NCI-H187 treated with DMSO at 0.1 percent for 48 hours (cell line): ENCODE measurements at regions not wholly inside any gene's neighbourhood (a gene's known extent, or its start where the extent isn't known, plus 50 kb on each side); places are given as distances from the start of the nearest gene placed in this dataset.
"Not testable (repeated sequence)": the region's sequence is repeated elsewhere in the genome, so short reads cannot be mapped to it uniquely, and the experiment has no call there.

Source experiments
- DNase-seq: peaks from one replicate; lab custom pipeline; 2025; lab: John Stamatoyannopoulos, UW

DNA sequence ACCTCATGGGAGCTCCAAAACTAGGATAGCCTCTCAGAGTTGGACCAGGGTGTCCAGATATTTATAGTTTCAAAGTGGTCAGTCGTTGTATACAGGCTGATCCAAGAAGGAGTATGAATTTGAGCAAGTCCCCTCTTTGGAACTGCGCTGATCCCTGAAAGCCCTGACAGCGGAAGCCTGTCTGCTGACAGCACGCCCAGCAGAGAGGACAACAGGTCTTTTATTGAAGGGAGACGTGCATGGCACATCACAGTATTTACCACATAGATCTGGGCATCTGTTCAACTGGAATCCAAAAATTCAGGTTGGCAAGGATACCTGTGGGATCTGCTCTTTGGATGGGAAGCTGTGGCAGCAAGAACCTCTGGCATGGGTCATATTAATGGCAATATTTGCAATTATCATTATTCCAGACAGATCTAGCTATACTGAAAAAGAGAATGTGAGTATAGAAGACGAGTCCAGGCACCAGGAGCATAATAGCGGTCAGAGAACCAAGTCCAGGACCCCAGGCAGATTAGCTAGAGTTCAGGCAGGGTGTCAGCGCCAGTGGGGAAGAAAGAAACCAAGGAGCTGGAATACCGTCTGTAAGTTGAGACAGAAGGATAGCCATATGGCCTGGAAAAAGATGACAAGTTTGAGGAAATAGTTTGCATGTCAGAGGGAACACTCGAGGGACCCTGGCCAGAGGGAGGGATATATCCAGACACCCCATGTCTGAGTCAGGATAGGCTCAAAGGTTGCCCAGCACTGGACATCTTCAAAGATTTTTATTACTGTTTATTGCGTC is 260.4 kb upstream of the FANCL start:
- no peak for DNase-seq

DNA sequence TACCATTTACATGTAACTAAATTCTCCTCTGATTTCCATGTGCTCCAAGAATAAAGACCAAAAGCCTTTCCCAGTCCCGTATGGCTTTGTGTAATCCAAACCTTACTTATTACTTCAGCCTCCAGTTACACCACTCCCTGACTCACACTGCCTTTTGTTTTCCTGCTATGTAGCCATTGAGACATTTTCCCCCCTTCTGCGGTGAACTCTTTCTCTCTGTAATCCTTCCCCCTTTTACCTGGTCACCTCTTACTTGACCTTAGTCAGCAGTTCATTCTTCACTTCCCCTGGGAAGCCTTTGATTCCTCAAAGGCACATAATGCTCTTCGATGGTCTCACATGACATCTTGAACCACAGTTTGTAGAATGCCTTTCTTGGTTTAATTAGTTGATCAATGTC is 256.0 kb upstream of the FANCL start:
- no peak for DNase-seq

DNA sequence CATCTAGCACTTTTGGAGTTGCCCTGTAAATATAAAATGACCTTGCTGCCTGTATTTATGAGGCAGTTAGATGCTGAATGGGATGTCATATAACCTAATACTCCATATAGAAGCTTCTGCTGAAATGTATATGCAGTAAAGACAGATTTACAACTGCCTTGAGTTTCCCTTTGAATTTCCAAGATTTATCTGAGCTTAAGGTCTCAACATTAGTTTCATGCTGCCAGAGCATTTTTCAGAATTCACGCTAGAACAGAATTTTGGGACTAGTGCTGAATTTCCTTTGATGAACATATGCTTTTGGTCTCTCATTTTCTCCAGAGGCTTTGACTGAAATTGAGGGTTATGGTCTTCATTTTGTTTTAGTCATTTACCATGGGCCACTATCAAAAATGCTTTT is 254.7 kb upstream of the FANCL start:
- DNase-seq: no peak

DNA sequence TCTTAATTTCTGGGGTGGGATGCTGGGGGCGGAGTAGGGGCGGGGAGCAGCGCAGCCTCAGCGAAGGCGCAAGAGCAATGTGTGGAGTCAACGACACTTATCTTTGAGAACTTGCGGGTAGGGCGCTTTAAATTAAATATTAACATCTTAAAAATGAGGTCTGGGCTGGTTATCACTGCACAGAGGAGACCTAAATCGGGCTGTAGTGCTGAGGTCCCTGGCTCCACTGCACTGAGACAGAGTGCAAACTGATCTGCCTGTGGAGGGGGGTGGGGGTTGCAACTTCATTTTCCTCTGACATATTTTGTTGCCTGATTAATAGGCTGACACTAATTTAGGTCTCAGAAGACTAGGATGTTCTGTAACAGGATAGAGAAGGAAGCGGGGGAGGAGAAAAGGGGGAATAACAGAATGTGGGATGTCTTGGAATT is 253.0 kb upstream of the FANCL start:
- no peak for DNase-seq

DNA sequence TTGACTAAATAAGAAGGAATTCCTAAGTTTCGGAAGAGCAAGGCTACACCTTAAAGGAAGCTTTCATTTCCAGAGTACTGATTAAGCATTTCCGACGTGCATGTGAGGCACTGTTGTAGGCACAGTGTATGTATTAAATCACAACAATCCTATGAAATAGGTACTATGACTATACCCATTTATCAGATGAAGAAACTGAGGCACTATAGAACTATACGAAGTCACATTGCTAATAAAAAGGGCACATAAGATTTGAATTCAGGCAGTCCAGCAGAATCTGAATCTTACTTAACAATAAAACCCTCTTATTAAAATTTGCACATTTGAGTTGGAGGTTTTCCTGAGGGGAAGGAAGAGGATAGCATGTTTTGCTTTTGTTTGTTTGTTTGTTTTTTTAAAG is 243.5 kb upstream of the FANCL start:
- no peak for DNase-seq

DNA sequence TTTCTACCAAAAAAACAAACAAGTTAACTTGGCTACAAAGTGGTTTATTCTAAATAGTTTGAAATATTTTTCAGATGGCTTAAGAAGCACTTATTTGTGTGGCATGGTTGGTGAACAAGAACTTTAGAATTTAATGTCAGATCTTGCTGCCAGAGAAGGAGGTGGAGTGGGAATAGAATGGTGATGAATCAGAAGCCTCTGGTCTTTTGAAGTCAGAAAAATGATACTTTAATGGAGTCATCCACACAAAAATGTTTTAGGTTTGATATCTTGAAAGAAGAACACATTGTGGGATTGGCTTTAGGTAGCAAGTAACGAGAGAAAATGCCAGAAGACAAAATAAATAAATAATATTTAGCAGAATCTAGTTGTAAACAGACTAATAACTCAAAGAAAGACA is 243.1 kb upstream of the FANCL start:
- no peak for DNase-seq

DNA sequence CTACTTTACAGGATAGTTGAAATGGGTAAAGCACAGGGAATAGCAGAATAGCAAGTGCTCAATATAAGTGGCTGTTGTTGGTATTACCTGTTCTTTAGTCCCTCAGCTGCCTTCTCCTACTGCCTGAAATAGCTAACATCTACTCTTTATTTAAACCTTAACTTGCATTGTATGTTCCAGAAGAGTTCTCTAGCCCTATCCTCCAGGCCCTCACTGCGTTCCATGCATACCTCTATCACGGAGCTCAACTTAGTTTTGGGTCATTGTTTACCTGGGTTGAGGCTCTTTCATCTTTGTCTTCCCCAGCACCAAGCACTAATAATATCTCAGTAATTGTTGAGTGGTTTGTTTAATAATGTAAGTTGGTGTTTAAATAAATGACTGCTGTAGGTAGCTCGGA is 242.2 kb upstream of the FANCL start:
- no peak for DNase-seq

DNA sequence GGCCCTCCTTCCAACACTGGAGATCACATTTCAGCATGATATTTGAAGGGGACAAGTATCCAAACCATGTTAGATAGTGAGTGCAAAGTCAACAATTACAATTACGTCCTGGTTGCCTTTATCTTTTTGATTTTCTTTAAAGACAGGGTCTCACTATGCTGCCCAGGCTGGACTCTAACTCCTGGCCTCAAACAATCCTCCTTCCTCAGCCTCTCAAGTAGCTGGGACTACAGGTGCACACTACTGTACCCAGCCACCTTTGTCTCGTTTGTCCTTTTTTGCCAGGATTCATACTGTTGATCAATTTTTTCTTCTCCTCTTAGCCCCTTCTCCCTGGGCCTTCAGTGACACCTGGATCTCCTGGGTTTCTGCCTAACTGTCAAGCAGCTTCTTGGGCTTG is 240.5 kb upstream of the FANCL start:
- no peak for DNase-seq

DNA sequence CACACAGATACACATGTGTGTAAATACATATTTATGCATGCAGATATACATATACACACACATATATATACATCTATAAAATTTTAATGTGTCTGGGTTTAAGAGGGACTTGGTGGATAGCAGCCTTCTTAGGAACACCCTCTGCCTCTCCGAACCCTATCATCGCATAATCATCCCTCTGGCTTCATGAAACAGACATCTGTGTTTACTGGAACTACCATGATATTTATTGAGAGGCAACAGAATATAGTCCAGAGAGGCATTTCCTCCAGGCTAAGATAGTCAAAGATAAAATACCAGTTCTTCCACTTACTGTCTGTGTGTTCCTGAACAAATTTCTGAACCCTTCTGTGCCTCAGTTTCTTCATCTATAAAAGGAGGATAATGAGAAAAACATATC is 239.0 kb upstream of the FANCL start:
- no peak for DNase-seq

DNA sequence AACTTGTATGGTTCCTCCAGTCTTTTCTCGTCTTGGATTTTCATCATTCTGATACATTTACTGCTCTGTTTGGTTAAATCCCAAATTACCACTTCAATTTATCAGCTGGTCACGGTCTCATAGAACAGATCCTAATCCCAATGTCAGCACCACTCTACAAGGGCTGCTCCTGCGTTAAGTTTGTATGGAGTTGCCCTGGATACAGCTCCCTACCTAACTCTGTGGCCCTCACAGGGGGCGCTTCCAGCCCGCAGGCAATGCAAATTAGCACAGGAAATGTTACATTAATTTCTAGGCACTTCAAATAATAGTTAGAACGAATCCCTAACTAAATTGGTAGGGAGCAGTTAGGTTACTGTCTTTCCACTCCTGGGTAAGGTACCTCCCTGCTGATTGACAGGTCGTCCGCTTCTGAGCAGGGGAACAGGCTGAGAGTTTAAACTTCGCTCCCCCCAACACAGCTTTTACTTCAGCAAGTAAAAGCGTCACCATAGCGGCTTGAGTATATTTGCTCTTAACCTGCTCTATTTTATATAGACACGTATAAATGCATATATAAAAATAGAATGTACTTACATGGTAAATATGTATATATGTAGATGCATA is 238.5 kb upstream of the FANCL start:
- no peak for DNase-seq

DNA sequence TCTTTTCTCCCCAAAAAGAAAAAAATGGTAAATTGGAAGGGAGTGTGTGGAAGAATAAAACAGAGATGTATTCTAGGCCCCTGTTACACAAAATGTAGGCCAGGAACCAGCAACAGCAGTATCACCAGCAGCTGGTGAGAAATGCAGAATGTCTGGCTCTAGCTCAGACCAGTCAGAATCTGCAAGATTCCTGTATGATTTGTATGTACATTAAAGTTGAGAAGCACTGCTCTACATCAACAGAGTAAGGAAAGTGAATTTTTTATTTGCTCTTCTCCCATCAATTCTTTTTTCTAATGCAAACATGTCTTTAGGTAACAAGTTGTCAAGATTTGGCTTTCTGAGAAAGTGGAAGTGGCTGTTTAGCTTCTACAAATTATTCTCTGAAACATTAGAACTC is 235.4 kb upstream of the FANCL start:
- DNase-seq: no peak

DNA sequence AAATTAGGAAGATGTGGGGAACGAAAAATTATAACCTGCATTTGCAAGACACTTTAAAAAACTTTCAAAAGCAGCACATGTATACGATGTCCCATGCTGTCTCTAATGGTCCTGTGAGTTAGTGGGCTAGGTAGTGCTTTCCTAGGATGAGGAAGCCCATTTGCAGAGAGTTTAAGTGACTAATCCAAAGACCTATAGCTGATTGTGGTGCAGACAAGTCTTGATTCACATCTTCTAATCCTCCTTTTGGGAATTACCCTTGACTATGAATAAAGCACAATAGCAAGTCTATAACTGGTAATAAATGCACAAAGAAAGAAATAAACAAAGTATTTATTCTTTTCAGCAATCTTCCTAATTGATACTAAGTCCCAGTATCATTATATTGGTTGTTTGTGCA is 234.6 kb upstream of the FANCL start:
- no peak for DNase-seq

DNA sequence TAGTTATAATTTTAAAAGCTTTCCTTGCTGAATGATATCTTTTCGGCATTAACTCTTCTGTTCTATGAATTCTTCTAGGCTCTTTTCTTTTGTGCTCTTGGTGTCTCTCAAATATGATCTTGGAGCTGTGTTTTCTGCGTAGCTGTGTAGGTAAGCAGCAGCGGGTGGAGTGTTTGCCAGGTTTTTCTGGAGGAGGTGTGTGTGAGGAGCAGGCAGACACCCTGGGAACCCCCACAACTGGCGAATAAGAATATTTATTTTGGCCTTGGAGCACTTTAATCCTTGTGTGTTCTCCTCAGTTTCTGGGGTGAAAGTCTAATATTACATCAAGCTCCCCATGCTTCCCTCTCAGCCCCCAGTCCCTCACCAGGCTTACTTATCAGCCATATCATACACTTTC is 232.0 kb upstream of the FANCL start:
- no peak for DNase-seq

DNA sequence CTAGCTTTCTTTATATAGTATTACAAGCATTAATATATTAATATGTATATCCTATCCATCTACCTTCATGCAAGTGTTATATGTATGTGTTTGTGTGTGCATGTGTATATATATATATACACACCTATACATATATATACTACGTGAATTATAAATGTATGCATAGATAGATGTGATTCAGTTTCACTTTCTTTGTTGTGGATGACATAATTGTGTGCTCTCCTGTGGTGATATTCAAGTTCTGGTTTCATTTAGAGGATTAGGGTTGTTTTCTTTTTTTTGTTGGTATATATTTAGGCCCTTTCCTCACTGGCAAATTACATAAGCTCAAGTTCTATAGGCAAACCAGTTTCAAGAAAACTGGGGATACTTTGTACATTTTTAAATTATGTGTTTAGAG is 225.7 kb upstream of the FANCL start:
- DNase-seq: no peak

DNA sequence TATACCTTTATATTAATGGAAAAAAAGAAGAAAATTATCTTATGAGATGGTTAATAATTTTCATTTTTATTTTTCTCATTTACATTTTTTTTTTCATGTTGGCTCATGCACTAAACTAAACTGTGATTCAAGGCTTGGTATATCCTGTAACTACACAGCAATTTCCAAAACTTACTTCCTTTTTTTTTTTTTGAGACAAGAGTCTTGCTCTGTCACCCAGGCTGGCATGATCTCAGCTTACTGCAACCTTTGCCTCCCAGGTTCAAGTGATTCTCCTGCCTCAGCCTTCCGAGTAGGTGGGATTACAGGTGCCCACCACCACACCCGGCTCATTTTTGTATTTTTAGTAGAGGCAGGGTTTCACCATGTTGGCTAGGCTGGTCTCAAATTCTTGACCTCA is 224.9 kb upstream of the FANCL start:
- DNase-seq: not testable (repeated sequence)

DNA sequence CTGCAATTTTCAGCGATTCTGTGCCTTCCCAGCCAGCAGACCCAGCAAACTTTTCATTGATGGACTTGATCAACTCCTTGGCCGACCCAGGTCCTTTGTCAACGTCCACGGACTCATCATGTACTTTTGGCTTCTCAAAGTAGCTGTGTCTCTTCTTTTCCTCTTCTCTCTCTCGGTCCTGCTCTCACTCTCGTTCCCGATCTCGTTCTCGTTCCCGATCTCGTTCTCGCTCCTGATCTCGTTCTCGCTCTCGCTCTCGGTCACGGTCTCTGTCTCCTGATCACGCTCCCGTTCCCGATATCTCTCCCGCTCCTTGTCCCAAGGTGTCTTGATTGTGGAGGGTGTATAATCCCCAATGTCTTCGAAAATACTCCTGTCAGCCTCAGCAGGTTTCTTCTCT is 219.5 kb upstream of the FANCL start:
- no peak for DNase-seq

DNA sequence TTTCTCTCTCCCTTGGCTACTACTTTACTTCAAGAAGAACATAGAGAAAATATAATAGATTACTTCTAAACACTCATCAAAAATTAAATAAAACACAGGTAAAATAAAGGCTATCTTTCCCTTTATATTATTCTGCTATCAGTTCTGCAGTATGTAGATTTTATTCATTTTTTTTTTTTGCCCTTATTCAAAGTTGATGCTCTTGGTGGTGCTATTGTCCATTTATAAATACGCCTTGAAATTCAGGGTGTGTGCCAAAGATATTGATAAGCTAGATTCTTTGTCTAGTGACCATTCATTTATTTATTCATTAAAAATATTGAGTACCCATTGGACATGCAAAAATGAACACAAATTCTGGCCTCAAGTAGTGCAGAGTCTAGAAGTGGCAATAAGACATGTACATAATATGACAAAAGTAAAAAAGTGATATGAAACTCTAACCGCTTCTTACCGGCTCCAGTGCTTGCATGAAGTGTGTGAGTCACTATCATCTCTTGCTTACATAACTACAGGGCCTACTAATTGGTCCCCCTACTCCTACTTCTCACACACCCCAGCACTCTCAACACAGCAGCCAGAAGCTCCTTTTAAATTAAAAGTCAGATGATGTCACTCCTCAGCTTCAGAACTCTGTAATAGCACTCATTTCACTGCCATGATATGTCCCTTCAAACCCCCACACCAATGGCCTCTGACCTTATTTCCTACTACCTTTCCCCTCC is 208.3 kb upstream of the FANCL start:
- no peak for DNase-seq

DNA sequence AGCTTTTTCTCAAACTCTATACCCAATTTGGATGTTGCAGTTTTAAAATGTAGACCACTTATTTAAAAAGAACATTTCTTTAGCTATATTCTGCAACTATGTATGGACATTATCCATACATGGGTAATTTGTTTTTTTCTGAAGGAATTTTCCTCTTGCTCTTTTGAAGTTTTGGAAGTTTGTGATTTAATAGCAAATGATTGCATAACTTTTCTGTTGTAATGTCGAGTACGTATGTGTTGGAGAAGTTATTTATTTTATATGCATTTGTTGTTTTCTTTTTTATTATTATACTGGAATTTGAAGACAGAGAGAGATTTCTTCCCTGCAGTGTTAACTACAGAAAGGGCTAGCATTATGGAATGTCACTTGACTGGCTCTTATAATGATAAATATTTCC is 207.7 kb upstream of the FANCL start:
- no peak for DNase-seq

DNA sequence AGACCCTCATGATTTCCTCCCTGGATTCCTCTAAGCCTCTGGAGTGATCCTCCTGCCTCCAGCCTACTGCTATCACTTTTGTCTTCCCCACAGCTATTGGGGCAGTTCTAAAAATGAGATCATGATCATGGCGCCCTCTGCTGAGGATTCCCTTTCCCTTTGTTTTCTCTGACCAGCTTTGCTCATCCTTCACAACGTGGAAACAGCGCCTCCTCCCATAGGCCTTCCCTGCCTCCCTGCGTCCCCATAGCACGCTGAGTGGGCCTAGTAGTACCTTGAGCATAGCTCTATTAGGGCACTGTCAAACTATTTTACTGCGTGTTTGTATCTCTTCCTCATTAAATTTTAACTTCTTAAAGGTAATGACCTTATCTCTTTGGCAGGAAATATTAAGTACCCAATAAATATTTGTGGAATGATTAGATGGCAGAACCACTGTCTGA is 207.0 kb upstream of the FANCL start:
- DNase-seq: peak; percentile 66

DNA sequence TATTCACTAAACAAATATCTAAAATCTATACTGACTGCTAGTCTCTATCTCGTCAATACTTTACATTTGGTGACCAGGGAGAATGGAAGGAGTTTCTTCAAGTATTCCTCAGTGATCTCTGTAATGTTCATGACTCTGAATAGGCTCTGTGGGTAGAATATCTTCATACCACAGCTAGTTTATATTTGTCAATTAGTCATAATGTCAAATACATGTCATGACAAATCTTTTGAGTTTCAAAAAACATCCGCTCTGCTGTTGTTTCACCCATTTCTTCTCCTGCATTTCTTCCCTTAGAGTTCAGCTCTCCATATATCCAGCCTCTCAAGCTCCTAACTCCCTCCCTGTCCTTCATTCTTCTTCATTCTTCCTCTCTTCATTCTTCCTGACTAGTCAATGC is 206.5 kb upstream of the FANCL start:
- DNase-seq: no peak

DNA sequence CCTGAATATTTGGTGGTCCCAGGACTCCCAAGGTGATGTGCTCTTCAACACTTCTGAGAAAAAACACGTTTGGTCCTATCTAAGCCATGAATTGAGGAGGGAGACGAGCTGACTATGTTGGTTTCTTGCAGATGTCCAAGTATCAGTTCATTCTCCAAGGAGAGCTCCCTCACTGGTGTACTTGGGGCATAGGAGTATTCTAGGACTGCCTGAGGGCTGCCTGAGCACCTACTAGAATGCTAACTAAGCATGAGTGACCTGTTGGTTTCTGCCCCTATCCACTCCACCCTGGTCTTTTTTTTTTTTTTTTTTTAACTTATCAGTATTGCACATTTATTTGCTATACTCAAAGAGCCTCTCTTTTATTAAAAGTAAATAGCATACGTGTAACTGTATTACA is 200.5 kb upstream of the FANCL start:
- DNase-seq: no peak

DNA sequence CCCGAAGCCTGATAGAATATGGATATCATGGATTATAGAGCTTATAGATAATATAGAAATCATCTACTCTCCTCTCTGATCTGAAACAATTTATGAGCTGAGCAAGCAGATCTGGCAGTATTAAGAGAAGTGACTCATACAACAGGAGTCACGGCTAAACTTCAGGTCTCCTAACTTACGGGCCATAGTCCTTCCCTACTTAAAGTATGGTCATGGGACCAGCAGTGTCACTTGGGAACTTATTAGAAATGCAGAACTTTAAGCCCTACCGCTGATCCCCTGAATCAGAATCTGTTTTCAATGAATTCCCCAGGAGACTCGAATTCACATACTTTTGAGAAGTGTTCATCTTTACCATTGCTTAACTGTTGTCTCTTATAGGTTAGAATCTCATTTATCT is 195.7 kb upstream of the FANCL start:
- DNase-seq: no peak

DNA sequence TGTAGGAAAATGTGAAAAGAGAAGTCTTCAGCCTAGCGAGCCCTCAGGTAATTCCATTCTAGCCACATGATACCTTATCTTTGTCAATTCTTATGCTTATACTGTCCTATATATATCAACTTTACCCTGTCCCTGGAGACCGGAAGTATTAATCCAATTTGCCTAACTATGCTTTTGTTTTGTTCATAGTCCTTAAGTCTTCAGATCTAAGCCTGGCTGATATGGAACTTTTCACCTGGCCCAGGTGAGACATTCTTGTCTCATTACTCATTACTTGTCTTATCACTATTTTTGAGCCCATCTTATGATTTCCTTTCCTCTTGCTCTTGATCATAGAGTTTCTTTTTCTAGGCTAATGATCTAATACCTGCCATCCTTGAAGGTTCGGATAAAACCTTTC is 194.1 kb upstream of the FANCL start:
- no peak for DNase-seq
